Umbilical cord (tissue), 1 donor: ENCODE measurements at regions not wholly inside any gene's neighbourhood (a gene's known extent, or its start where the extent isn't known, plus 50 kb on each side); places are given as distances from the start of the nearest gene placed in this dataset.

Source experiments
- DNase-seq: peaks from one replicate; pipeline ENCODE4 v3.0.0-alpha.2; 2015; ENCODE audit warnings: low spot score

- DNase-seq: no peak
Observed at GRCh38 chr3:53949541-53949940, 57.9 kb upstream of the SELENOK start.

GRCh38 chr3:53948174-53948573 is 56.5 kb upstream of the SELENOK start:
- DNase-seq: no peak

- DNase-seq: no peak
Observed at GRCh38 chr3:53944028-53944427, 52.4 kb upstream of the SELENOK start.

DNA sequence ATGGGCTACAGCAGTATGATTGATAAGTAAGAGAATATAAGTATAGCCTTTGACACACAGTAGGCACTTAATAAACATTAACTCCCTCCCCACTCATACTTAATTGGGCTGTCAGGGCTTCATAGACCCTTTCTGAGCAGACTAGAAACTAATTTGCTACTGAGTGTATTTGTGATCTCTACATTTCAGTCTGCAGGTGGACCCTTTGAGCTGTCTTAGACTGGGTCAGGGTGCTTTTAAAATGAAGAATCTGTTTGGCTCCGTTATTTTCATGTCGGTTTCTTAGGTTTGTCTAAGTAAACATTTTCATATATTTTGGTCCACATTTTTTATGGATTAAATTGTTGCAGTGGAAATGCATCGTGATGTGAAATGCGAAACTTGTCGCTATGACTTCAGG is 50.3 kb upstream of the SELENOK start:
- peak; percentile 5 for DNase-seq
